ENCODE measurements at regions not wholly inside any gene's neighbourhood (a gene's known extent, or its start where the extent isn't known, plus 50 kb on each side); places are given as distances from the start of the nearest gene placed in this dataset.
"Not testable (repeated sequence)": the region's sequence is repeated elsewhere in the genome, so short reads cannot be mapped to it uniquely, and the experiment has no call there.

DNA sequence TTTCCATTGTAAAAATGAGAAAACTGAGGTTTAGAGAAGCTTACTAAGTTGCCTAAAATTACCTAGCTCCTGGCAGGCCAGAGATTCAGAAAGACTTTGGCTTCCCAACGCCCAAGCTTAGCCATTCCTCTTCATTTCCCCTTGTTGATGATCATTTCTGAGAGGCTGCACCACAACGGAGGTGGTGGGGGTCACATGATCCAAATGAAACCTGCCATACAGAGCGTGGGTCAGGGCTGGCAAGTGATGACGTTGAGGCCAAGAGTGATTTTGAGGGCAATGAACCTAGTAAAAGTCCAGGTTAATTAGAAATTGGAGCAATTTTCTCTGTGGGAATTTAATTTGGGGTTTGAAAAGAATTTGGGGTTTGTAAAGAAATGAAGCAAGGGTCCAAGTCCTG is 109.9 kb downstream of the TMEM182 start:
- no peaks in the 10 kb centered on the region for H3K9me3 ChIP-seq
- TF ChIP-seq POLR2A (IDR thresholded peaks at IDR 0.05) (no peak), CTCF (IDR thresholded peaks at IDR 0.05) (no peak), POLR2AphosphoS5 (IDR thresholded peaks at IDR 0.05; ENCODE audit: insufficient read depth in 1 of 2, low read depth in 1 of 2) (no peak)
- no peak for DNase-seq (ENCODE audit: extremely low spot score in 2 of 2)
- H3K27me3 ChIP-seq: no peaks in the 10 kb centered on the region
- no peaks in the 10 kb centered on the region for H3K36me3 ChIP-seq
- no peak overlapping the region for H3K4me3 ChIP-seq
- no peaks in the 10 kb centered on the region for H3K4me1 ChIP-seq
- H3K27ac ChIP-seq: no peak overlapping the region
- intact Hi-C loops (cut with DNase I): no loop called here

- TF ChIP-seq POLR2AphosphoS5 (IDR thresholded peaks at IDR 0.05; ENCODE audit: insufficient read depth in 1 of 2, low read depth in 1 of 2): no peak
- Histone ChIP-seq H3K27ac (no peak overlapping the region), H3K4me1 (no peaks in the 10 kb centered on the region), H3K36me3 (no peaks in the 10 kb centered on the region), H3K9me3 (no peaks in the 10 kb centered on the region), H3K27me3 (no peaks in the 10 kb centered on the region), H3K4me3 (no peak overlapping the region)
- intact Hi-C loops (cut with DNase I): no loop called here
- DNase-seq (ENCODE audit: extremely low spot score in 2 of 2): no peak
These were observed 110.6 kb downstream of the TMEM182 start for GRCh38 chr2:102872388-102872787.

DNA sequence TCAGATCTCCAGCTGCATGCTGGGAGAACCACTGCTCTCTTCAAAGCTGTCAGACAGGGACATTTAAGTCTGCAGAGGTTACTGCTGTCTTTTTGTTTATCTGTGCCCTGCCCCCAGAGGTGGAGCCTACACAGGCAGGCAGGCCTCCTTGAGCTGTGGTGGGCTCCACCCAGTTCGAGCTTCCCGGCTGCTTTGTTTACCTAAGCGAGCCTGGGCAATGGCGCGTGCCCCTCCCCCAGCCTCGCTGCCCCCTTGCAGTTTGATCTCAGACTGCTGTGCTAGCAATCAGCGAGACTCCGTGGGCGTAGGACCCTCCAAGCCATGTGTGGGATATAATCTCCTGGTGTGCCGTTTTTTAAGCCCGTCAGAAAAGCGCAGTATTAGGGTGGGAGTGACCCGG is 117.7 kb downstream of the TMEM182 start:
- DNase-seq (ENCODE audit: extremely low spot score in 2 of 2); H3K36me3 ChIP-seq; H3K27ac ChIP-seq; H3K4me3 ChIP-seq; H3K9me3 ChIP-seq; H3K27me3 ChIP-seq; H3K4me1 ChIP-seq; intact Hi-C loops (cut with DNase I): not testable (repeated sequence)

DNA sequence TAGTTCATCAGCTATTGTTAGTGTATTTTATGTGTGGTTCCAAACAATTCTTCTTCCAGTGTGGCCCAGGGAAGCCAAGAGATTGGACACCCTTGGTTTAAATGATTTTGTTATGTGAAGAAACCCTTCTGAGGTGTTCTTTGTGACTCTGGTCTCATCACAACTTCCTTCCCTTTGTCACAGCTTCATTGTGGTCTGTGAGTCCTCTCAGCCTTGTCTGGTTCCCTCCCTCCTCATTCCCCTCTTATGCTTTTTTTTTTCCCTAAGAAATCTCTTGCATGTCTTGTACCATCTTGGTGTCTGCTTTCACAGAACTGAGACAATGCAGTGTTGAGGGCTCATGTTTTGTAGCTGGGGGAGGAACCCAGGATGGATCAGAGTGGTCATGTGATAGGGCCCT is 118.9 kb downstream of the TMEM182 start:
- intact Hi-C loops (cut with DNase I): no loop called here
- Histone ChIP-seq H3K27me3 (no peaks in the 10 kb centered on the region), H3K27ac (no peak overlapping the region), H3K4me3 (no peak overlapping the region), H3K9me3 (no peaks in the 10 kb centered on the region), H3K36me3 (no peaks in the 10 kb centered on the region), H3K4me1 (no peaks in the 10 kb centered on the region)
- DNase-seq (ENCODE audit: extremely low spot score in 2 of 2): no peak
- TF ChIP-seq POLR2A (IDR thresholded peaks at IDR 0.05) (no peak), POLR2AphosphoS5 (IDR thresholded peaks at IDR 0.05; ENCODE audit: insufficient read depth in 1 of 2, low read depth in 1 of 2) (no peak)

- H3K27me3 ChIP-seq: no peaks in the 10 kb centered on the region
- intact Hi-C loops (cut with DNase I): no loop called here
- no peaks in the 10 kb centered on the region for H3K9me3 ChIP-seq
- no peaks in the 10 kb centered on the region for H3K36me3 ChIP-seq
- no peak for DNase-seq (ENCODE audit: extremely low spot score in 2 of 2)
- H3K4me3 ChIP-seq: no peak overlapping the region
- H3K4me1 ChIP-seq: no peaks in the 10 kb centered on the region
- no peak overlapping the region for H3K27ac ChIP-seq
- no peak for TF ChIP-seq CTCF (IDR thresholded peaks at IDR 0.05)
- TF ChIP-seq POLR2AphosphoS5 (IDR thresholded peaks at IDR 0.05; ENCODE audit: insufficient read depth in 1 of 2, low read depth in 1 of 2): no peak
- TF ChIP-seq POLR2A (IDR thresholded peaks at IDR 0.05): no peak
These were observed 124.5 kb downstream of the TMEM182 start for GRCh38 chr2:102886216-102886893.

DNA sequence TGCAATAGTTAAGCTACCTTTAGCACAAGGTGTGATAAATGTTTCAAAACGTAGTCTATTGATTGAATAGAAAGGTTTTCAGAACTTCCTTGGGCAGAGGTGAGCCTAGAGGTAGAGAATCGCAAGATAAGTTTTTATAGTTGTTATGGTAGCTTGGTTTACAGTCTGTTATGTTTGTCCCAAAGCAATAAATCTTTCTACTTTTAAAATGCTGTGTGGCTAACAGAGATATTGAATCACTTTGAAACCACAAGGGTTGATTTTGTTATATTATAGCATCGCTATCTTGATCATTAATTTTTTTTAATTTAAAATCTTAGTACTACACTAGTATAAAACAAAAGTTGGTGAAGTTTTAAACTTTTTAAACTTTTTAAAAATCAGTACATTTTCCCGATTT is 126.7 kb downstream of the TMEM182 start:
- intact Hi-C loops (cut with DNase I): no loop called here
- Histone ChIP-seq H3K36me3 (no peaks in the 10 kb centered on the region), H3K9me3 (no peaks in the 10 kb centered on the region), H3K4me3 (no peak overlapping the region), H3K27ac (no peak overlapping the region), H3K27me3 (no peaks in the 10 kb centered on the region), H3K4me1 (no peaks in the 10 kb centered on the region)
- no peak for DNase-seq (ENCODE audit: extremely low spot score in 2 of 2)
- TF ChIP-seq POLR2AphosphoS5 (IDR thresholded peaks at IDR 0.05; ENCODE audit: insufficient read depth in 1 of 2, low read depth in 1 of 2): no peak
- TF ChIP-seq POLR2A (IDR thresholded peaks at IDR 0.05): no peak
- TF ChIP-seq CTCF (IDR thresholded peaks at IDR 0.05): no peak
